Parathyroid adenoma (tissue), 2 donors: ENCODE measurements at regions not wholly inside any gene's neighbourhood (a gene's known extent, or its start where the extent isn't known, plus 50 kb on each side); places are given as distances from the start of the nearest gene placed in this dataset.
"Not testable (repeated sequence)": the region's sequence is repeated elsewhere in the genome, so short reads cannot be mapped to it uniquely, and the experiment has no call there.

ENCODE experiments used
- H2AFZ ChIP-seq: fragments of 300-600 bp; sonication (generic); one replicate; pipeline ENCODE4 v1.7.0; 2017; ENCODE audit warnings: antibody characterized with exemption, mild to moderate bottlenecking
- H3K27ac ChIP-seq: fragments of 300-600 bp; sonication (generic); one replicate; pipeline ENCODE4 v1.7.0; 2017
- H3K27me3 ChIP-seq: fragments of 300-600 bp; sonication (generic); one replicate; pipeline ENCODE4 v1.7.0; 2017; ENCODE audit warnings: low read length; ENCODE audit not compliant: control insufficient read depth, insufficient read depth
- H3K36me3 ChIP-seq: fragments of 300-600 bp; sonication (generic); one replicate; pipeline ENCODE4 v1.7.0; 2017; ENCODE audit warnings: low read length; ENCODE audit not compliant: control insufficient read depth, insufficient read depth
- H3K4me1 ChIP-seq: fragments of 300-600 bp; sonication (generic); one replicate; pipeline ENCODE4 v1.7.0; 2017; ENCODE audit warnings: control low read depth
- H3K4me2 ChIP-seq: fragments of 300-600 bp; sonication (generic); one replicate; pipeline ENCODE4 v1.7.0; 2017; ENCODE audit warnings: low read length
- H3K4me3 ChIP-seq: fragments of 300-600 bp; sonication (generic); one replicate; pipeline ENCODE4 v1.7.0; 2017; ENCODE audit warnings: low read depth, low read length
- H3K79me2 ChIP-seq: fragments of 300-600 bp; sonication (generic); one replicate; pipeline ENCODE4 v1.7.0; 2017; ENCODE audit warnings: control low read depth
- H3K9ac ChIP-seq: fragments of 300-600 bp; sonication (generic); one replicate; pipeline ENCODE4 v1.7.0; 2017; ENCODE audit warnings: mild to moderate bottlenecking
- H3K9me3 ChIP-seq: fragments of 300-600 bp; sonication (generic); one replicate; pipeline ENCODE4 v1.7.0; 2017; ENCODE audit warnings: low read length; ENCODE audit not compliant: control insufficient read depth
- TF ChIP-seq, protein P1 (sequence below): fragments of 300-600 bp; sonication (generic); IDR thresholded peaks from one replicate; pipeline ENCODE4 v1.7.0; 2017; ENCODE audit warnings: antibody characterized with exemption, mild to moderate bottlenecking
- donor health status: primary hyperparathyroidism.

DNA sequence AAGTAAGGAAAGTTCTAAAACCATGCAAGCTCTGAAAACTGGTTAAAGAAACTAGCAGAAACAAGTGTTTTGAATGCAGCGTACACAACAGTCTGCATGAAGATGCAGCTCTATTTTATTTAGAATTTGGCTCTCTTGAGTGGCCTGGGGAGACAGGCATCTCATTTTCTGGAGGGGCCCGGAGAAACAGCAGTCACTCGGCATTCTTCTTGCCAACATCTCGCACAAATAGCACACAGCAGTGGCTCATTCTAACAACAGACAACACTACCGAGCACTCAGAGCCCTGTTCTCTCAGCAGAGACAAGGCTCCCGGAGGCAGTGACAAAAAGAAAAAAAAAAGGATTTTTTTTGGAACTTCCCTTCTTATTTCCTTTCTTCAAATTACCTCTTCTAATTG is 108.5 kb upstream of the STMND1 start:
- Histone ChIP-seq H3K9ac (no peak overlapping the region), H3K79me2 (no peaks in the 10 kb centered on the region), H3K36me3 (no peaks in the 10 kb centered on the region), H3K4me3 (no peak overlapping the region), H2AFZ (no peak overlapping the region), H3K27ac (no peak overlapping the region), H3K4me1 (no peaks in the 10 kb centered on the region), H3K4me2 (no peak overlapping the region), H3K9me3 (no peaks in the 10 kb centered on the region), H3K27me3 (no peaks in the 10 kb centered on the region)
- TF ChIP-seq, protein P1, sequence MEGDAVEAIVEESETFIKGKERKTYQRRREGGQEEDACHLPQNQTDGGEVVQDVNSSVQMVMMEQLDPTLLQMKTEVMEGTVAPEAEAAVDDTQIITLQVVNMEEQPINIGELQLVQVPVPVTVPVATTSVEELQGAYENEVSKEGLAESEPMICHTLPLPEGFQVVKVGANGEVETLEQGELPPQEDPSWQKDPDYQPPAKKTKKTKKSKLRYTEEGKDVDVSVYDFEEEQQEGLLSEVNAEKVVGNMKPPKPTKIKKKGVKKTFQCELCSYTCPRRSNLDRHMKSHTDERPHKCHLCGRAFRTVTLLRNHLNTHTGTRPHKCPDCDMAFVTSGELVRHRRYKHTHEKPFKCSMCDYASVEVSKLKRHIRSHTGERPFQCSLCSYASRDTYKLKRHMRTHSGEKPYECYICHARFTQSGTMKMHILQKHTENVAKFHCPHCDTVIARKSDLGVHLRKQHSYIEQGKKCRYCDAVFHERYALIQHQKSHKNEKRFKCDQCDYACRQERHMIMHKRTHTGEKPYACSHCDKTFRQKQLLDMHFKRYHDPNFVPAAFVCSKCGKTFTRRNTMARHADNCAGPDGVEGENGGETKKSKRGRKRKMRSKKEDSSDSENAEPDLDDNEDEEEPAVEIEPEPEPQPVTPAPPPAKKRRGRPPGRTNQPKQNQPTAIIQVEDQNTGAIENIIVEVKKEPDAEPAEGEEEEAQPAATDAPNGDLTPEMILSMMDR = no peak

DNA sequence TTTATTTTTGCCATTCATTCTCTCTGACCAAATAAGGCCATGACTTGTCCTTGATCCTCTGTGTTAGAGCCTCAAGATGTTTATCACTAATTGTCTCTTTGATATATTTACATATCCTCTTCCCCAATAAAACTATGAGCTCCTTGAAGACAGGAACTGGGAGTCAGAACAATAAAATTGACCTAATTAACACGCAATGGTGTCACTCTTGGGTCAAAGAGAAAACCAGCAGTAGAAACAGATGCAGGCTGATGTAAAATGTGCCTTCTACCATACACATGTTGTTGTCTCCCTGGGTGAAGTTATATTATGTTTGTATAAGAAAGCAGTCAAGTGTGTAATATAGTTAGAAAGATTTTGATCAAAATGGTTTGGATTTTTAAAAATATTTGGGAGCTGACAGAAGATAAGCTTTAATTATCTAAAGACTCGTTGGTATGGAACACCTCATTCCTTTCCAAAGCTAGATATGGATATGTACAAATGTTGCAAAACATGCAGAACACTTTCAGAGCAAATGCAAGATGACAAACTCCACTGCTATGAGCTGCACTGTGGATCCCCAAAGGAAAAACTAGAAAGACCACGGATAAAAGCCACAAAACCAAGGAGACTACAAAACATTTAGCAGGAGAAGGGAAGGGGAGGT is 109.7 kb upstream of the STMND1 start:
- Histone ChIP-seq H3K9ac (no peak overlapping the region), H3K27ac (no peak overlapping the region), H2AFZ (no peak overlapping the region), H3K4me3 (no peak overlapping the region), H3K79me2 (no peaks in the 10 kb centered on the region), H3K4me2 (no peak overlapping the region), H3K27me3 (no peaks in the 10 kb centered on the region), H3K9me3 (no peaks in the 10 kb centered on the region), H3K4me1 (no peaks in the 10 kb centered on the region), H3K36me3 (no peaks in the 10 kb centered on the region)
- TF ChIP-seq, protein P1 = no peak

DNA sequence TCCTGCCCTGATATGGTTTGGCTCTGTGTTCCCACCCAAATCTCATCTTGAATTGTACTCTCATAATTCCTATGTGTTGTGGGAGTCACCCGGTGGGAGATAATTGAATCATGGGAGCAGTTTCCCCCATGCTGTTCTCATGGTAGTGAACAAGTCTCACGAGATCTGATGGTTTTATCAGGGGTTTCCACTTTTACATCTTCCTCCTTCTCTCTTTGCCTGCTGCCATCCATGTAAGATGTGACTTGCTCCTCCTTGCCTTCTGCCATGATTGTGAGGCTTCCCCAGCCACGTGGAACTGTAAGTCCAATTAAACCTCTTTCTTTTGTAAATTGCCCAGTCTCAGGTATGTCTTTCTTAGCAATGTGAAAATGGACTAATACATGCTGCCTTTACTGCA is 111.9 kb upstream of the STMND1 start:
- not testable (repeated sequence) for H3K79me2 ChIP-seq, H3K9ac ChIP-seq, H3K36me3 ChIP-seq, H3K27me3 ChIP-seq, H3K4me3 ChIP-seq, H3K4me1 ChIP-seq, H2AFZ ChIP-seq, H3K27ac ChIP-seq, H3K9me3 ChIP-seq, H3K4me2 ChIP-seq

DNA sequence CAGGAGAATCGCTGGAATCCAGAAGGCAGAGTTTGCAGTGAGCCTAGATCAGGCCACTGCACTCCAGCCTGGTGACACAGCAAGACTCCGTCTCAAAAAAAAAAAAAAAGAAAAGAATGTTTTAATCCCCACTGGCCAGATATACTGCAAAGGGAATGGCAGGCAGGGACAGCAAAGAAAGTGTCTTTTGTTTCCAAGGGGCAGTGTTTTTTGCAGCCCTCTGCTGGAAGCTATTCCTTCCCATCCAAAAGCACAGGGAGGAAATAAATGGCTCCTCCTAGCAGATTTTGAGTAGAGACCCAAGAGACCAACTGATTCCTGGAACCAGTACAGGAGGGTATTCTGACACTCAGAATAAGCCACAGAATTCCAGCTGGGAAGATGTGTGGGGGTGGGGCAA is 112.5 kb upstream of the STMND1 start:
- Histone ChIP-seq H3K4me1 (no peaks in the 10 kb centered on the region), H3K4me3 (no peak overlapping the region), H3K4me2 (no peak overlapping the region), H3K27me3 (no peaks in the 10 kb centered on the region), H3K9me3 (no peaks in the 10 kb centered on the region), H3K9ac (no peak overlapping the region), H3K36me3 (no peaks in the 10 kb centered on the region), H3K27ac (no peak overlapping the region), H3K79me2 (no peaks in the 10 kb centered on the region), H2AFZ (no peak overlapping the region)
- TF ChIP-seq, protein P1 = no peak

DNA sequence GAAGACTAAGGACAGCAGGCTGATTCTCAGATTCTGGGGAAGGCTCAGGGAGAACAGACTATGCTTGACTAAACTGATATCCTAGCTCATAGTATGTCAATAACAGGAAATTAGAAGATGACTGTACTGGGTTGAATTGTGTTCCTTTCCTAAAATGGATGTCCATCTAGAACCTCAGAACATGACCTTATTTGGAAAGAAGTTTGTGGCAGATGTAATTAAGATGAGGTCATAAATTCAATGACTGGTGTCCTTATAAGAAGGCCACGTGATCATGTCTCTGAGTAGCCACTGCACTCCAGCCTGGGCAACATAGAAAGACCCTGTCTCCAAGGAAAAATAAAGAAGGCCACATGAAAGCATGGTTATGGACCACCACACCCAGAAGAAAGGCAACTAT is 113.9 kb upstream of the STMND1 start:
- H3K9ac ChIP-seq = no peak overlapping the region
- TF ChIP-seq, protein P1 = no peak
- no peak overlapping the region for H3K4me2 ChIP-seq
- no peaks in the 10 kb centered on the region for H3K36me3 ChIP-seq
- no peaks in the 10 kb centered on the region for H3K9me3 ChIP-seq
- H3K27ac ChIP-seq = no peak overlapping the region
- no peaks in the 10 kb centered on the region for H3K79me2 ChIP-seq
- no peaks in the 10 kb centered on the region for H3K4me1 ChIP-seq
- no peaks in the 10 kb centered on the region for H3K27me3 ChIP-seq
- H3K4me3 ChIP-seq = no peak overlapping the region
- H2AFZ ChIP-seq = no peak overlapping the region
